AG09309 (cell line): ENCODE measurements at regions not wholly inside any gene's neighbourhood (a gene's known extent, or its start where the extent isn't known, plus 50 kb on each side); places are given as distances from the start of the nearest gene placed in this dataset.
"Not testable (repeated sequence)": the region's sequence is repeated elsewhere in the genome, so short reads cannot be mapped to it uniquely, and the experiment has no call there.

ENCODE experiments used
- DNase-seq: peaks from one replicate; pipeline ENCODE4 v3.0.0-alpha.2; 2010; ENCODE audit warnings: low read depth
- H3K4me3 ChIP-seq: 2 replicates; pipeline ENCODE4 v1.5.1; 2011; ENCODE audit warnings: mild to moderate bottlenecking, low read depth, low read length, moderate library complexity; ENCODE audit not compliant: control insufficient read depth
- TF ChIP-seq, protein P1 (sequence below): IDR thresholded peaks from 2 replicates; pipeline ENCODE4 v1.5.1; 2011; ENCODE audit warnings: mild to moderate bottlenecking, low read depth, low read length, inconsistent platforms; ENCODE audit not compliant: insufficient read depth, control insufficient read depth; ENCODE audit errors: missing control alignments

DNA sequence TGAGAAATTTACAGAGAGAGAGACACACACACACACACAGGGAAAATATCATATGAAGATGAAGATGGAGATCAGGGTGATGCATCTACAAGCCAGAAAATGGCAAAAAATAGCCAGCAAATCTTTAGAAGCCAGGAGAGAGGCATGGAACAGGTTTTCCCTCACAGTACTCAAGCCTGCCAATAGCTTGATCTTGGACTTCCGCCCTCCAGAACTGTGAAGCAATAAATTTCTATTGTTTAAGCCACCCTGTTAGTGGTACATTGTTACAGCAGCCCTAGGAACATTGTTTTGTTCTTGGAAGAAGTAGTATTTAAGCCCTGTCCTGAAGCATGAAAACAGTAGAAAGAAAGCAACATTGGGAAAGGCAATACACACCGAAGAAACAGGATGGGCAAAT is 292.0 kb upstream of the LRP1B start:
- no peak for DNase-seq
- H3K4me3 ChIP-seq: no peak overlapping the region
- TF ChIP-seq, protein P1, sequence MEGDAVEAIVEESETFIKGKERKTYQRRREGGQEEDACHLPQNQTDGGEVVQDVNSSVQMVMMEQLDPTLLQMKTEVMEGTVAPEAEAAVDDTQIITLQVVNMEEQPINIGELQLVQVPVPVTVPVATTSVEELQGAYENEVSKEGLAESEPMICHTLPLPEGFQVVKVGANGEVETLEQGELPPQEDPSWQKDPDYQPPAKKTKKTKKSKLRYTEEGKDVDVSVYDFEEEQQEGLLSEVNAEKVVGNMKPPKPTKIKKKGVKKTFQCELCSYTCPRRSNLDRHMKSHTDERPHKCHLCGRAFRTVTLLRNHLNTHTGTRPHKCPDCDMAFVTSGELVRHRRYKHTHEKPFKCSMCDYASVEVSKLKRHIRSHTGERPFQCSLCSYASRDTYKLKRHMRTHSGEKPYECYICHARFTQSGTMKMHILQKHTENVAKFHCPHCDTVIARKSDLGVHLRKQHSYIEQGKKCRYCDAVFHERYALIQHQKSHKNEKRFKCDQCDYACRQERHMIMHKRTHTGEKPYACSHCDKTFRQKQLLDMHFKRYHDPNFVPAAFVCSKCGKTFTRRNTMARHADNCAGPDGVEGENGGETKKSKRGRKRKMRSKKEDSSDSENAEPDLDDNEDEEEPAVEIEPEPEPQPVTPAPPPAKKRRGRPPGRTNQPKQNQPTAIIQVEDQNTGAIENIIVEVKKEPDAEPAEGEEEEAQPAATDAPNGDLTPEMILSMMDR: no peak

DNA sequence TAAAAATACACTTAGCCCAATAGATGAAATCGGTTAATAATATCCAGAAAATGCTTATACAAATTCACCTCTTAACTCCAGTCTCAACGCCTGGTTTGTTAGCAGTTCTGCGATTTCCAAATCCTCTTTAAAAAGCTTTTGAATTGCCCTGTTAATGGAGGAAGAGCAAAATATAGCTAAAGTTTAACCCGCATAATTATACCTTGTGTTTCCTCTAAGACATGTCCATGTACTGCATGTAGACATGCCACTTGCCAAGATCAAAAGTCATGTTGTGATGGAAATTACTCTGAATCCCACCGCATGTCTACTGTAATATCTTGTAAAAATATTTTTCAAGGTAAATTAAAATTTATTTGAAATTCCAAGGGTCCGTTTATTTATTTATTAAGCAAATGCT is 291.2 kb upstream of the LRP1B start:
- no peak overlapping the region for H3K4me3 ChIP-seq
- TF ChIP-seq, protein P1: no peak

GRCh38 chr2:142418699-142419098 is 287.9 kb upstream of the LRP1B start:
- DNase-seq, H3K4me3 ChIP-seq: not testable (repeated sequence)

More for the DNA sequence above, 291.2 kb upstream of the LRP1B start:
- no peak for DNase-seq

DNA sequence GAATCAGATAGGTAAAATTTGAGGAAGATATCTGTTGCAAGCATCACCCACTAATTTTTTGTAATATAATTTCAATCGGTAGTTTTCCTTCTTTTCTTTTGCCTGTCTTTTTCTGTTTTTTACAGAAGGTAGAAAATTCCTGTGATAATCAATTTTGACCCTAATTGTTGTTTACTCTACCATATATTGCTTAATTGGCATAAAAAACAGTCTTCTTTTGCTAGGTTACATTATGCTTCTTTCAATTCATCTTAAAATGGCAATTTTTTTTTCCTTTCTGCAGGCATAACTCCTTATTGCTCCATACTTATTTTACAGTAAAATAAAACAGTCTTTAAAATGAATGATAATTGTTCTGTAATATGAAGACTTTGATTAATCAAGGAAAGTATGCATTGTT is 286.2 kb upstream of the LRP1B start:
- TF ChIP-seq, protein P1: no peak
- DNase-seq: no peak
- H3K4me3 ChIP-seq: no peak overlapping the region

DNA sequence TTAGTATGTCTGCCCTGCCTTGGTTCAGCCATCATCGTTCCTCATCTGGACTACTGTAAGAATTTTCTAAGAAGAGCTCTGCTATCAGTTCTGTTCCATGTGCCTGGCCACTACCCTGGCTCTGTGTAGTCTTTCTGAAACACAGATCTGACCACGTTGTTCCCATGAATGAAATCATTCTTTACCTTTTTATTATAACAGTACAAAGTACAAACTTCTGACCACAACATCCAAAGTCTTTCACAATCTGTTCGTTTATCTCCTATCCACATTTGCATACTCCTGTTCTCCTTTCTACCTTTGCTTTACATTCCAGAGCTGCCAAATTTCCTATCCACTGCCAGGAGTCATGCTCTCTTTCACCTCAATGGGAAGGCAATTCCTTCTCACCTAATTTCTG is 284.6 kb upstream of the LRP1B start:
- TF ChIP-seq, protein P1: no peak
- no peak for DNase-seq
- H3K4me3 ChIP-seq: no peak overlapping the region

- TF ChIP-seq, protein P1: no peak
- H3K4me3 ChIP-seq: no peak overlapping the region
- DNase-seq: no peak
Observed at GRCh38 chr2:142398212-142398611, 267.4 kb upstream of the LRP1B start.

GRCh38 chr2:142395291-142395690 is 264.5 kb upstream of the LRP1B start:
- TF ChIP-seq, protein P1: no peak

More at GRCh38 chr2:142395291-142395690, 264.5 kb upstream of the LRP1B start:
- no peak overlapping the region for H3K4me3 ChIP-seq
- no peak for DNase-seq
